Natural killer cell (primary cell): ENCODE measurements at regions not wholly inside any gene's neighbourhood (a gene's known extent, or its start where the extent isn't known, plus 50 kb on each side); places are given as distances from the start of the nearest gene placed in this dataset.

Experiments used
- ATAC-seq, 3 donors: fragments of 150-1000 bp in 2 of 3; fragments of 200-7000 bp in 1 of 3; cut with Tn5 transposase; 1 replicate in 1 of 3; 2 replicates in 2 of 3; pipeline ENCODE4 v1.10.0; 2021; ENCODE audit warnings: mild to moderate bottlenecking in 2 of 3, moderate library complexity in 2 of 3
- DNase-seq, 2 donors: peaks; one replicate each; pipeline versions ENCODE4 v3.0.0 to v3.0.0-alpha.2; 2013 to 2021; ENCODE audit warnings: mixed read lengths in 1 of 2
- H3K27ac ChIP-seq: one replicate; pipeline ENCODE4 v1.5.1; 2013; ENCODE audit warnings: mild to moderate bottlenecking, low read length
- H3K27me3 ChIP-seq: one replicate; pipeline ENCODE4 v1.6.1; 2013; ENCODE audit warnings: low read length; ENCODE audit not compliant: control insufficient read depth, insufficient read depth
- H3K36me3 ChIP-seq: one replicate; pipeline ENCODE4 v1.6.1; 2013; ENCODE audit warnings: low read length; ENCODE audit not compliant: control insufficient read depth, insufficient read depth
- H3K4me1 ChIP-seq: one replicate; pipeline ENCODE4 v1.6.1; 2013; ENCODE audit warnings: low read length; ENCODE audit not compliant: control insufficient read depth, insufficient read depth
- H3K4me3 ChIP-seq: one replicate; pipeline ENCODE4 v1.5.1; 2013; ENCODE audit warnings: low read length
- H3K9me3 ChIP-seq: one replicate; pipeline ENCODE4 v1.6.1; 2013; ENCODE audit warnings: low read length; ENCODE audit not compliant: control insufficient read depth, insufficient read depth
- H3K27ac Mint-ChIP-seq, 2 donors: one replicate each; pipeline ENCODE4 v1.8.0; 2022; ENCODE audit warnings: mild to moderate bottlenecking in 2 of 2, mixed read lengths in 2 of 2, moderate library complexity in 1 of 2
- H3K27me3 Mint-ChIP-seq, 2 donors: one replicate each; pipeline ENCODE4 v1.8.0; 2022; ENCODE audit warnings: low read depth in 2 of 2, mixed read lengths in 2 of 2
- H3K36me3 Mint-ChIP-seq: one replicate; pipeline ENCODE4 v1.8.0; 2022; ENCODE audit warnings: mixed read lengths
- H3K4me1 Mint-ChIP-seq, 2 donors: one replicate each; pipeline ENCODE4 v1.8.0; 2022; ENCODE audit warnings: mixed read lengths in 2 of 2
- H3K4me3 Mint-ChIP-seq: one replicate; pipeline ENCODE4 v1.8.0; 2022; ENCODE audit warnings: mild to moderate bottlenecking, moderate library complexity, mixed read lengths
- H3K9me3 Mint-ChIP-seq, 2 donors: one replicate each; pipeline ENCODE4 v1.8.0; 2022; ENCODE audit warnings: mixed read lengths in 2 of 2
- WGBS: methylation state at CpG from one replicate; pipeline ENCODE4 v1.1.7; 2013; ENCODE audit warnings: missing lambda C conversion rate; ENCODE audit not compliant: insufficient coverage; 5-methylcytosine and 5-hydroxymethylcytosine counted together
- intact Hi-C: fragments of 100-400 bp; cut with micrococcal nuclease; formaldehyde crosslinking; loops from one replicate; pipeline ENCODE4 v1.14.2; 2022
- TF ChIP-seq, protein P1 (sequence below): fragments of 200-600 bp; IDR thresholded peaks from one replicate; pipeline ENCODE4 v1.8.0; 2022; ENCODE audit warnings: antibody characterized with exemption

DNA sequence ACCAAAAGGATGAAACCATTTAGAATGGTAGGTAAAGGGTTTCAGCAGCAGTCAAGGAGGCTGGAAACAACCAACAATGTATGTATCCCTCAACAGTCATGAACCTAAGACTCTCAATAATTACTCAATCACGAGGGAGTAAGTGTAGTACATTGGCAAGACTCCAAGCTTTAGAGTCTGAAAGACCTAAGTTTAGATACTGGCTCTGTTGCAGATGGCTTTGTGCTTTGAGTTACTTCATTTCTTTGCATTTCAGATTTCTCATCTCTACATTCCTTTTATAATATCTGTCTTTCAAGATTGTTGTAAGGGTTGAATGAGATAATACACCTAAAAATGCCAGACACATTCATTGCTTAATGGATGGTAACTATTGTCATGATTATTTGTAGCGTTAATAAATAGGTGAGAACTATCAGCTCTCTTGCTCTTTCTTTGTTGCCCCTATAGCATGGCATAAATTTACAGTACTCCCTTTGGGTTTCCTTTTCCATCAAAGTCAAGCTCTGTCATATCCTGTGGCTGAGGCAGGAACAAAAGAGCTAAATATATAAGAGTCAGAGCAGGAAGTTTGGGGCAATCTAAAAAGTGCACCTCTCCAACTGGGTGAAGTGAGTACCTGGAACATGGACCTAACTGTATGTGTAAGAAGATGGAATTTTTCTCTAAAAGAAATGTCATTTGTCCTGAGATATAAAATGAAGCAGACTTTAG lies 228.2 kb upstream of the ZC3H12C start:
- no peak for DNase-seq
- no peak overlapping the region for H3K27ac Mint-ChIP-seq
- Histone ChIP-seq H3K36me3 (no peaks in the 10 kb centered on the region), H3K9me3 (no peaks in the 10 kb centered on the region), H3K27ac (no peak overlapping the region), H3K4me3 (no peak overlapping the region), H3K4me1 (no peaks in the 10 kb centered on the region), H3K27me3 (no peaks in the 10 kb centered on the region)
- H3K4me1 Mint-ChIP-seq = no peaks in the 10 kb centered on the region
- no peaks in the 10 kb centered on the region for H3K36me3 Mint-ChIP-seq
- no peak overlapping the region for H3K4me3 Mint-ChIP-seq
- H3K27me3 Mint-ChIP-seq = peaks cover 0 to 2% of the 10 kb centered on the region in 2 donors
- H3K9me3 Mint-ChIP-seq = peaks cover 5 to 6% of the 10 kb centered on the region in 2 donors
- 100% methylated on average over 1 of the region's 2 CpGs for WGBS
- TF ChIP-seq, protein P1, sequence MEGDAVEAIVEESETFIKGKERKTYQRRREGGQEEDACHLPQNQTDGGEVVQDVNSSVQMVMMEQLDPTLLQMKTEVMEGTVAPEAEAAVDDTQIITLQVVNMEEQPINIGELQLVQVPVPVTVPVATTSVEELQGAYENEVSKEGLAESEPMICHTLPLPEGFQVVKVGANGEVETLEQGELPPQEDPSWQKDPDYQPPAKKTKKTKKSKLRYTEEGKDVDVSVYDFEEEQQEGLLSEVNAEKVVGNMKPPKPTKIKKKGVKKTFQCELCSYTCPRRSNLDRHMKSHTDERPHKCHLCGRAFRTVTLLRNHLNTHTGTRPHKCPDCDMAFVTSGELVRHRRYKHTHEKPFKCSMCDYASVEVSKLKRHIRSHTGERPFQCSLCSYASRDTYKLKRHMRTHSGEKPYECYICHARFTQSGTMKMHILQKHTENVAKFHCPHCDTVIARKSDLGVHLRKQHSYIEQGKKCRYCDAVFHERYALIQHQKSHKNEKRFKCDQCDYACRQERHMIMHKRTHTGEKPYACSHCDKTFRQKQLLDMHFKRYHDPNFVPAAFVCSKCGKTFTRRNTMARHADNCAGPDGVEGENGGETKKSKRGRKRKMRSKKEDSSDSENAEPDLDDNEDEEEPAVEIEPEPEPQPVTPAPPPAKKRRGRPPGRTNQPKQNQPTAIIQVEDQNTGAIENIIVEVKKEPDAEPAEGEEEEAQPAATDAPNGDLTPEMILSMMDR = no peak
- no peak for ATAC-seq
- intact Hi-C loops = no loop called here

DNA sequence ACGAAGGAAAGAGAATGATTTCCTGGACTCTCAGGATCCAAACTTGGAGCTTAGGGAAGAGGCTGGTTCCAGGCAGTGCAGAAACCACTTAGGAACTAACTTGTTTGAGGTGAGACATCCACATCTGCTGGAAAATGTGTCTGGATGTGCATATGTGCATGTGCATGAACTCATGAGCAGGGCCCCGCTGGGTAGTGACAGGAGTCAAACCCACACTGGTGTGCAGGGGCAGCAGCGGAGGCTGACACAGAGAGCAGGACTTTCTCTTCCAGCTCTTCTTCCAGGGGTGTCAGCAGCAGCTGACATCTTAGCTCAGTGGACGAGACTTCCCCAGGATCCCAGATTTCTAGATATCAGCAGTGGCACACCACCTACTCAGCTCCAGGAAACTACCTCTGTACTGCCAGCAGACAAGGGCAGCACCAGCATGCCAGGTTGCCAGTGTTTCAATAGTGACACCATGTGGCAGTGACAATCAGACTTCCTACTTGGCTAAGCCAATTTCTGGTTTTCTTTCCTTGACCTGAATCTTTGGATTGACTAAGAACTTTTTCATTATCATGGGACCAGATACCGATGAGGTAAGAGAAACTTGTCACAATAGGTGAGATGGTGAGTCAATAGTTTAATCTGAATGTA lies 227.5 kb upstream of the ZC3H12C start:
- no peaks in the 10 kb centered on the region for H3K27me3 ChIP-seq
- DNase-seq (no peak), ATAC-seq (no peak)
- no peak overlapping the region for H3K27ac ChIP-seq
- Mint-ChIP-seq H3K27ac (no peak overlapping the region), H3K4me3 (no peak overlapping the region), H3K27me3 (peaks cover 0 to 2% of the 10 kb centered on the region in 2 donors), H3K4me1 (no peaks in the 10 kb centered on the region), H3K36me3 (no peaks in the 10 kb centered on the region), H3K9me3 (peaks cover 5 to 6% of the 10 kb centered on the region in 2 donors)
- intact Hi-C loops = no loop called here
- no peak overlapping the region for H3K4me3 ChIP-seq
- no peaks in the 10 kb centered on the region for H3K4me1 ChIP-seq
- H3K9me3 ChIP-seq = no peaks in the 10 kb centered on the region
- H3K36me3 ChIP-seq = no peaks in the 10 kb centered on the region
- 76% methylated on average over 5 of the region's 5 CpGs for WGBS
- TF ChIP-seq, protein P1 = no peak

DNA sequence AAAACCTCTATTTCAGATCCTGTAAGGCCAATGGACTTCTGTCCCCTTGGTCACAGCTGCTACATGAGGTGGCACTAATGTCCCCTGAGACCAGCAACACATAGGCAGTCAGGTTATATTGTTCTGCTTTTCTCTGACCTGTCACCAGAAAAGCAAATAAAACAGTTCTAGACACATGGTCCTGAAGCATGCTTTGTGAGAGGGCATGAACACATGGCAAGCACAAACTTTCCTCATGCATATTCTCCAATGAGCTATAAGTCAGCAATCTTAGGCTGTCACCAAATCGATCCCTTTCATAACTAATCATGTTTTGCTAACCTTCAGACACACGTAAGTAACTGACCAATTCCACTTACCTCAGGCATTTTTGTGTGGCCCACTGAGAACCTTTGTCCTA lies 225.4 kb upstream of the ZC3H12C start:
- H3K27ac ChIP-seq = no peak overlapping the region
- no peak overlapping the region for H3K4me3 ChIP-seq
- peaks cover 7 to 10% of the 10 kb centered on the region in 2 donors for H3K9me3 Mint-ChIP-seq
- DNase-seq (no peak), ATAC-seq (no peak)
- H3K27me3 ChIP-seq = no peaks in the 10 kb centered on the region
- TF ChIP-seq, protein P1 = no peak
- H3K4me1 Mint-ChIP-seq = no peaks in the 10 kb centered on the region
- no peak overlapping the region for H3K4me3 Mint-ChIP-seq
- H3K36me3 Mint-ChIP-seq = no peaks in the 10 kb centered on the region
- no peaks in the 10 kb centered on the region for H3K36me3 ChIP-seq
- H3K9me3 ChIP-seq = no peaks in the 10 kb centered on the region
- peaks cover 0 to 2% of the 10 kb centered on the region in 2 donors for H3K27me3 Mint-ChIP-seq
- intact Hi-C loops = no loop called here
- WGBS = 81% methylated on average over 2 of the region's 2 CpGs
- H3K27ac Mint-ChIP-seq = no peak overlapping the region
- H3K4me1 ChIP-seq = no peaks in the 10 kb centered on the region
